D721Med (cell line): ENCODE measurements at regions not wholly inside any gene's neighbourhood (a gene's known extent, or its start where the extent isn't known, plus 50 kb on each side); places are given as distances from the start of the nearest gene placed in this dataset.

ENCODE experiments used
- DNase-seq: peaks from one replicate; pipeline ENCODE4 v3.0.0; 2011; ENCODE audit warnings: low spot score; ENCODE audit not compliant: insufficient read length
- FAIRE-seq: peaks from 2 replicates; lab custom pipeline; 2011; peaks lifted over from hg19 to GRCh38; lab: Jason Lieb, UNC
- CTCF ChIP-seq: IDR thresholded peaks from 2 replicates; pipeline ENCODE4 v1.5.1; 2012; ENCODE audit warnings: mild to moderate bottlenecking, control low read depth; ENCODE audit not compliant: insufficient read depth; ENCODE audit errors: missing control alignments

GRCh38 chr2:142310530-142310929 is 179.7 kb upstream of the LRP1B start:
- no peak for TF ChIP-seq CTCF
- DNase-seq (no peak), FAIRE-seq (no peak)

GRCh38 chr2:142308744-142309143 is 177.9 kb upstream of the LRP1B start:
- TF ChIP-seq CTCF, result no peak
- FAIRE-seq, result no peak

GRCh38 chr2:142307616-142308115 is 176.8 kb upstream of the LRP1B start:
- TF ChIP-seq CTCF, result no peak
- FAIRE-seq (peak; percentile 35), DNase-seq (no peak)

More at GRCh38 chr2:142308744-142309143, 177.9 kb upstream of the LRP1B start:
- DNase-seq, result no peak

GRCh38 chr2:142307086-142307485 is 176.3 kb upstream of the LRP1B start:
- DNase-seq, result no peak
- TF ChIP-seq CTCF, result no peak
- FAIRE-seq, result no peak

GRCh38 chr2:142306131-142306530 is 175.3 kb upstream of the LRP1B start:
- DNase-seq, result no peak
- FAIRE-seq, result no peak
- TF ChIP-seq CTCF, result no peak

- FAIRE-seq (no peak), DNase-seq (no peak)
- no peak for TF ChIP-seq CTCF
These were observed 169.7 kb upstream of the LRP1B start for GRCh38 chr2:142300517-142300916.

GRCh38 chr2:142299021-142299420 is 168.2 kb upstream of the LRP1B start:
- no peak for FAIRE-seq
- DNase-seq, result no peak
- no peak for TF ChIP-seq CTCF
